Activated CD8-positive, alpha-beta memory T cell treated with anti-CD3 and anti-CD28 coated beads, Interleukin-2, amount 50 U/mL, for 1 hour (primary cell): ENCODE measurements at regions not wholly inside any gene's neighbourhood (a gene's known extent, or its start where the extent isn't known, plus 50 kb on each side); places are given as distances from the start of the nearest gene placed in this dataset.
"Not testable (repeated sequence)": the region's sequence is repeated elsewhere in the genome, so short reads cannot be mapped to it uniquely, and the experiment has no call there.

Source experiments
- DNase-seq: peaks from one replicate; pipeline ENCODE4 v3.0.0-alpha.2; 2020; ENCODE audit errors: extremely low read depth

GRCh38 chr6:135651964-135652755 lies 154.6 kb upstream of the AHI1 start:
- no peak for DNase-seq

GRCh38 chr6:135655055-135655454 lies 157.5 kb upstream of the AHI1 start:
- DNase-seq = no peak

GRCh38 chr6:135657207-135657606 lies 159.7 kb upstream of the AHI1 start:
- DNase-seq = no peak

GRCh38 chr6:135658481-135658880 lies 160.9 kb upstream of the AHI1 start:
- DNase-seq = no peak

GRCh38 chr6:135658916-135659315 lies 161.4 kb upstream of the AHI1 start:
- no peak for DNase-seq

- DNase-seq = no peak
These were observed 167.0 kb upstream of the AHI1 start for GRCh38 chr6:135664527-135664926.

GRCh38 chr6:135665935-135666334 lies 168.4 kb upstream of the AHI1 start:
- no peak for DNase-seq

GRCh38 chr6:135667691-135668455 lies 170.3 kb upstream of the AHI1 start:
- no peak for DNase-seq

GRCh38 chr6:135672256-135672655 lies 174.7 kb upstream of the AHI1 start:
- no peak for DNase-seq

- no peak for DNase-seq
These were observed 176.2 kb upstream of the AHI1 start for GRCh38 chr6:135673501-135674309.

- no peak for DNase-seq
These were observed 176.5 kb upstream of the PDE7B start for GRCh38 chr6:135675026-135675425.

- peak; percentile 12 for DNase-seq
These were observed 175.6 kb upstream of the PDE7B start for GRCh38 chr6:135675862-135676261.

GRCh38 chr6:135680964-135681913 lies 170.3 kb upstream of the PDE7B start:
- DNase-seq = no peak

- DNase-seq = no peak
These were observed 164.7 kb upstream of the PDE7B start for GRCh38 chr6:135686784-135687301.

GRCh38 chr6:135688476-135688875 lies 163.0 kb upstream of the PDE7B start:
- not testable (repeated sequence) for DNase-seq

GRCh38 chr6:135692426-135692825 lies 159.1 kb upstream of the PDE7B start:
- no peak for DNase-seq

- DNase-seq = no peak
These were observed 157.6 kb upstream of the PDE7B start for GRCh38 chr6:135693811-135694370.

GRCh38 chr6:135699705-135700104 lies 151.8 kb upstream of the PDE7B start:
- no peak for DNase-seq

- DNase-seq = no peak
These were observed 150.1 kb upstream of the PDE7B start for GRCh38 chr6:135701426-135701825.

GRCh38 chr6:135703007-135703406 lies 148.5 kb upstream of the PDE7B start:
- no peak for DNase-seq

- DNase-seq = no peak
These were observed 147.9 kb upstream of the PDE7B start for GRCh38 chr6:135703621-135704020.
